GM18517 (cell line): ENCODE measurements at regions not wholly inside any gene's neighbourhood (a gene's known extent, or its start where the extent isn't known, plus 50 kb on each side); places are given as distances from the start of the nearest gene placed in this dataset.
A peak's percentile ranks its signal among the peaks of the same experiment; 100 is the strongest.
"Not testable (repeated sequence)": the region's sequence is repeated elsewhere in the genome, so short reads cannot be mapped to it uniquely, and the experiment has no call there.

Experiments
- ATAC-seq: cut with Tn5 transposase; IDR thresholded peaks from one replicate; pipeline ENCODE4 v1.9.1; 2021; ENCODE audit warnings: mild to moderate bottlenecking, moderate library complexity; ENCODE audit not compliant: unreplicated experiment

DNA sequence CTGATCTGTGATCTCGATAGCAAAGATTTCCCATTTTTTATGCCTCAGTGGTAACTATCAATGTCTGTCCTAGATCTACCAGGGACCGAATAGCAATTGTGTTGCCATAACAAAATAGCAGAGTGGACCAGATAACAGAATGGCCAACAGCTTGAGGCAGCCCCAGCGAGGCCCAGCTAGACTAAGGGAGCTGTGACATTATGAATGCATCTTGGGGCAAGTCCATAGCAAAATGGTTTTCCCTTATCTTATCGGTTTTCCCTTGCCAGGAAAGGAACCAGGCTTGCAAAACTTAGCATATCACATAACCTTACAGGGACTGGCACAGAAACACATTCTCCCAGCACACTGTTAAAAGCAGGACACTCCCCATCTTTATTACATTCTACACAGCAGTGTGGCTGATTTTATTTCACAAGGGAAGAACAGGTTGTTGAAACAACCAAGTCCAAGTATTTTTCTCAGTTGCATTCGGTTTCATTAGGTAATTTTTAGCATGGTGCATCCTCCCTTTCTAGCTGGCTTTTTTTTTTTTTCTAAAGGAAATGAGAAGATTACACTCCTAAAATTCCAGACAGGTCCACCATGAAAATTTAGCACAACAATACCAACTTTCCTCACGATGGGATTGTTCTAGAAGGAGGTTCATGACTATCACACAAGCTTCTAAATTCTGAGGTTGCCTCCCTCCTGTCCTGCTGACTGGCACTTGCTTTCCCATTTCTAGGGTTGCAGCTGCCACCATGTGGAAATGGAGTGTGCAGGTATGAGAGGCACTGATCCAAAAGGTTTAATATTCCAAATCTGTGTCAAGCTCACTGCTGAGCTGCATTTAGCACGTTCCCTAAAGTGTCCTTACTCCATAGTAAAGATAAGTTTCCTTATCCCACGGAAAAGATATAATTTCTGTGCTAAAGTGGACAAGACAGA lies 97.0 kb upstream of the SLC35G4 start:
- no peak for ATAC-seq

DNA sequence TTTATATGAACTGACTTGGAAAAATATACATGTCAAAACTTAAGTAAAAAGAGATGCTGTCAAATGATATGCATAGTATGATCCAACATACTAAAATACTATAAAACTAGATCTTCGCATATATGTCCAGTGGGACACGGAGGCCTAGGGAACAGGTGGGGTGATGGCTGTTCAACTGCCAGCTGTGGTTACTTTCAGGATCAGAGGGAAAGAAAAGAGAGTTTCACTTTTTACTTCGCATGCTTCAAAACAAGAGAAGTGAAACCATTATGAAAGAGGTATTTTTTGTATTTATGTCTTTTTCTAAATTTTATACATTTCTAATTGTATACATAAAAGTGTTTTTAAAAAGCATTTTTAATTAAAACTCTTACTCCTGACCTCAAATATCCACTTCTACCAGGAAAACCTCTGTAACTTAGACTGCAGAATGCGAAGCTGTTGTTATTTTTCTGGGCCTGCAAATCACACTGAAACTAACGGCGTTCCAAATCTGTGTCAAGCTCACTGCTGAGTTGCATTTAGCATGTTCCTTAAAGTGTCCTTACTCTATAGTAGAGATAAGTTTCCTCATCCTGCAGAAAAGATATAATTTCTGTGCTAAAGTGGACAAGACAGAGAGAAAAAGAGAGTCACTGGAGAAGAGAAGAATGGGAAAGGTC lies 97.8 kb upstream of the SLC35G4 start:
- peak; percentile 85 for ATAC-seq

DNA sequence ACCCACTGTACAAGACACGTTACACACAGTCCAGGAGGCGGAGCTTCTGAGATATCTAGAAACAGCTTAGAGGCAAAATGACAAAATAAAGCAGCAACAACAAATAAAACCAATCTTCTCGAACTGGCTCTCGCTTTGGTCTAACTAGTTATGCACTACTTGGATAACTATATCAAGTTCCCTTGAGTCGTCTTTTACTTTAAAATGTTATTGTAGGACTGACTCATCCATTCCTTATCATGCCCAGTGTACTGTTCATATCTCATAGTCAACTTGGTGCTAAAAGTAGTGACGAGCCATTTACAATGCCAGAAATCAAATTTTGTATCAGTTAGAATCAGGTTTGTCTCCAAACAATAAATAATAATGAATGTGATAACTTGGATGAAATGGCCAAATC lies 102.5 kb upstream of the SLC35G4 start:
- no peak for ATAC-seq

DNA sequence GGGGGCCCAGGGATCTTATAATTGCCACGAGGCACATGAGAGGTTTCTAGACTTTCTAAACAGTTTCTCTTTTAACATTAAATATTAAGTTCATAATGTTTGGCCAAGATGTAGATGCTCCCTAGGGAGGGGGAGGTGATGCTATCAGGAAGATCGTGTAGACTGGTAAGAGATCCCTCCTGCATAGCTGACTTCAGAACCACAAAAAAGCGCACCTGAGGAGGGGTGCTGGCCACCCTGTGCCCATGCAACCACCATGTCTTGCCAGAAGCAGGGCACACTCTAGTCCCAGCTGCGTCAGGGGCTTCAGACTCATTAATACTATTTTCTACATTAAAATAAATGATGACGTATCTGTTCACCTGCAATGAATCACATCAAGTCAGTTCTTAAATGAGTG lies 103.4 kb upstream of the SLC35G4 start:
- ATAC-seq, result no peak

DNA sequence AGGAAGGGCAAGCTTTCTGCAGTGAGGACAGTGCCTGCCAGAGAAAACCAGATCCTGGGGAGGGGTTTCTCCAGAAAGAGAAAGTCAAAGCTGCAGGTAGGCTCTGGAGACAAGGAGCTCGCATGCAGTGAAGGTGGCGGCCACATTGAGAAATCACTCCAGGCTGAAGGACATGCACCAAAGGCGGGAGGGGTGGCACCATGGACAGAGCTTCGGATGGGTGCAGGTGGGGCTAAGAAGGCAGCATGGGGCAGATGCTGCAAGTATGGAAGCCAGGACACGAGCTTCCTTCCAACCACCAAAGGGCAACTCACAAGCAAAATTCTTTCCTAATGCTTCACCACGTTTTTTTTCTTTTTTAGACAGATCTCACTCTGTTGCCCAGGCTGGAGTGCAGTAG lies 104.4 kb upstream of the SLC35G4 start:
- ATAC-seq, result no peak

DNA sequence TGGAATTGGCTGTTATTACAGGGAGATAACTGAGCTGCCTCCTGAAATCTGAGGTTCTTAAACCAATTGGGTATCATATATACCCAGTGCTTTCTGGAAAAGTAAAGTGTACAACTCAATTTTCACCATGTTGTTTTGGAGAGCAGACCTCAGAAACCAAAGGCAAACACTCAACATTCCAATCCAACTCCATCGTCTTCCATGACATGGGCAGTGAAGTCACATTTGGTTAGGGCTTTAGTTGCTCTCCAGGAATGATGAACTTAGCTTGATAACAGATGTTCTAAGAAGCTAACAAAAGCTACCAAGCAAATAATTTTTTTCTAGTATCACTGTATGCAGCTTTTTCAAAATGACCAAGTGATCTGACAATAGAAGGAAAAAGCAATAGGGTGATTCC lies 107.0 kb upstream of the SLC35G4 start:
- no peak for ATAC-seq

DNA sequence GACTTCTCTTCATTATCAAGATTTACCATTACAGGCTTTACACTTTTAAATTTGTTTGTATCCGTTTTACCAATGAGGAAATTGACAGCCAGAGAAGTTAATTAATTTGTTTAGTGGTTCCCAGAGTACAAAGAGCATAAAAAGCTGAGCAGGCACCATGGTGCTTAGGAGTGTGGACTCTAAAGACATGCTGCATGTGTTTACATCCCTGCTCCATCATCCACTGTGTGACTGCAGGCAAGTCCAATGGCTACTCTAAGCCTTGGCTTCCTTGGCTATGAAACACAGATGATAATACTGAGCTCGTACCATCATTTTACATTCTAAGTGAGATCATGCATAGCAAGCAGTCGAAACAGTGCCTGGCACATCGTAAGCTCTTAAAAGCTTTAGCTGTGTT lies 108.0 kb upstream of the SLC35G4 start:
- no peak for ATAC-seq

DNA sequence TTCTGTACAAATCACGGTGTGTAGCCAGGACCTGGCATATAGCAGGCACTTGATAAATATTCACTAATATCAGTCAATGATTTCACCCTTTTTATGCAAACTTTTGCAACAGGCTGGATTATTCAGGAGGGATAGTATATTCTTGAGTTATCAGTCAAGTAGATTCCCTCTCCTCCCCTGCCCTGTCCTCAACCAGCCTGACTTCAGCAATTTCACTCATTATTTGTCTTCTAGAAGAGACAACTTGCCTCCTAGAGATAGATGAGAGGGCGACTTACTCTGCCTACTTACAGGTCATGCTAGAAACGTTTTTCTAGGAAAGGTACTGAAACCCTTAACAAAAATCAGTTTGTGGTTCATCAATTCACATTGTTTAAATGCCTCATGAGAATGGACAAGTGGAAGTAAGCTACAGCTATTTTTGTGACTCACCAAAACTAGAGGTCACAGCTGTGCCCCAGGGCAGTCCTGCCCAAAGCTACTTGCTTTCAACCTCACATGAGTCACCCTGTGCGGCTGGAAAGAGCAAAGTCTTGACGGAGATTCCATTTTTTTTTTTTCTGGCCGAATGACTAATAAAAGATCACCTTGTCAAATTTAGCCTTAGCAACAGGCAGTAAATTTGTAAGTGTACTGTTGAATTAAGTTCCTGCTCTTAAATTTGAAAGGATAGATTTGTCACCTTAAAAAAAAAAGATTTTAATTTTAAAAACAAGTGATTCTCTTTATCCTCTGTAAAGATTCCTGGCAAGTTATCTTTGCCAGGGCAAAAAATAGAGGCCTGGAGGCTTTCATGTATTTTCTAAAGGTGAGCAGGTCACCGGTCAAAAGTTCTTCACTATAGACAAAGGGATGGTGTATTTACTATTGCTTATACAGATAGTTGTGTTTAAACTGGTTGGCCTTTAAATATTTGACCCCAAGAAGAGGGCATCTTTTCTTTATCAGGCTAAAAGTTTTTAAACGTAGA lies 109.0 kb upstream of the SLC35G4 start:
- ATAC-seq, result no peak

DNA sequence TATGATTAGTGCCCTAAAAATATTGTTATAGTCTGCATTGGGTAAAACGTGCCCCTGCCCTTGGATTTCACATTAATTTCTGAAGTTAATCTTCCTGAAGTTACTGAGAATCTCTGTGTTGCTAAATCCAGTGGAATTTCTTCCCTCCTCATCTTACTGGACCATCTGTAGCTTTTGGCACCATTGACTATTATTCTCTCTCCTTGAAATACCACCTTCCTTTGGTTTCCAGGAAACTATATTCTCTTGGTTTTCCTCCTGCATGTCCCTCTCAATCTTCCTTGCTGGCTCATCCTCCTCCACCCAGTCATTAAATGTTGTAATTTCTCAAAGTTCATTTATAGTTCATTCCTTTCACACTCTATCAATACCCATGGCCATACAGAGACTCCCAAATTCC lies 110.6 kb upstream of the SLC35G4 start:
- no peak for ATAC-seq

DNA sequence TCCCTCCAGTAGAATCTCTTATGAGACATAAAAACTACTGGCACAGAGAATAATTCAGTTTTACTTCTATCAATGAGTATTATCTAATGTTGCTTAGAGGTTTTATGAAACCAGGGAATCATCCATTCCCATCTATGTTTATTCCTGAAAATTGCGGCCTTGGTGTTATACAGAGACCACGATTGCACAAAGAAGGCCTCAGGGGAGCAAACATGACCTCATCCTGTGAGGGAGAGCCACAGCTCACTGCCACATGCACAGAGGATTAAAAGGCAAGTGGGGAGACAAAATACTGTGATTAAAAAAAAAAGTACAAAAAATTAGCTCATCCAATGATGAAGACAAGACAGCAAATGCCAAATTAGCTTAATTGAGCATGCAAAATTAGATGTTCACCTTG lies 111.8 kb upstream of the SLC35G4 start:
- ATAC-seq, result no peak

DNA sequence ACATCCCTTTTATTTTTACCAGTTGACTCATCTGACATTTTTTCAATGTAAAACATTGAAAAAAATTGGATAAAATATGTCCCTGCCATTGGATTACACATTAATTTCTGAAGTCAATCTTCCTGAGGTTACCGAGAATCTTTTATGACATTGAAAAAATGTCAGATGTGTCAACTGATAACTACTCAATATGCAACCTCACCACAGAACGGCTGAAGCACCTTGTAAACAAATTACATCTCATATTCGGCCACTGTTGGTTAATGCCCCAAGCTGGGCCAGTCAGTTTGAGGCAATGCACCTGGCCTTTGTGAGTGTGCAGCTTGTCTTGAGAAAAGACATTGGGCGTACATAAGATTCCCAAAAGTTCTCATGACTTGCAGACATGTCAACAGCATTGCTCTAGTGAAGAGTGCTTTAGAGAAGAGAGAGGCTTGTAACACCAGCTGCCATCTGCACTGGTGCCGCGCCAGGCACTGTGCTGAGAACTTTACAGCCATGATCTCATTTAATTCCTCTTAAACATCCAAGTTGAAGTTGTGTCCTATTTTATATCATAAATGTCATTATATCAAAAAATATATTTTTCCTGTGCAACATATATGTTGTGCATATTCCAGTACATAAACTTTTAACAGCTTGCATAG lies 112.7 kb upstream of the SLC35G4 start:
- ATAC-seq, result no peak

DNA sequence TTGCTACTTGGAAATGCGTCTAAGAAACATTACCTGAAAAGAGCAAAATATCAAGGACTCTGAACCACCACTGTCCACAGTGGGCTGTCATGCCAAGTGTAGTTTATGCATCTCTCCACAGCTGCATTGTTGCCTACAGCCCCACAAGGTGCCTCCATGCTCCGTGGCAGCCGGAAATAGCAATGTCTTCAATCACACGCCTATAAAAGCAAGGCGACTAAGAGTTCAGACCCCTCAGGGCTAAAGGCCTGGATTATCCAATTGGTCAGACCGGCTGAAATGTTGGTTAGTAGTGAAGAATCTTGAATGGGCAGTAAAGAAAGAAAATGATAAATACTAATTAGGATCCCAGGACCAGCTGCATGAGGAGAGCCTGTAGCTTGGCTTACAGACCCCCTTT lies 114.0 kb upstream of the SLC35G4 start:
- no peak for ATAC-seq

DNA sequence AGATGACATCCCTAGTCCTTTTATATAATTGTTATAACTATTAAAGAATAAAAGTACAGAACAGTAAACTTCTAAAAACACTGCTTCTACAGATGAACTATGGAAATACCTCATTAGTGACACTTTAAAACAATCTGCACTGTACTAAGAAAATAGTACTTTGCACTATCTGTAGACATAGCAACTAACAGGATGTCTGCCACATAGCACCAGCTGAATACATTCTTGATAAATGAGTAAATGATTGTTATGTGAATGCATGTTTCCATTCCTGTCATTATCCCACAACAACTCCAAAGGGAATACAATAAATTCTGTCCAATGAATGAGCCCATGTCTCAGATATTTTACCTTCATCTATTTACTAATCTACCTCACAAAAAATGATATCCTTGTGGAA lies 115.3 kb upstream of the SLC35G4 start:
- no peak for ATAC-seq

DNA sequence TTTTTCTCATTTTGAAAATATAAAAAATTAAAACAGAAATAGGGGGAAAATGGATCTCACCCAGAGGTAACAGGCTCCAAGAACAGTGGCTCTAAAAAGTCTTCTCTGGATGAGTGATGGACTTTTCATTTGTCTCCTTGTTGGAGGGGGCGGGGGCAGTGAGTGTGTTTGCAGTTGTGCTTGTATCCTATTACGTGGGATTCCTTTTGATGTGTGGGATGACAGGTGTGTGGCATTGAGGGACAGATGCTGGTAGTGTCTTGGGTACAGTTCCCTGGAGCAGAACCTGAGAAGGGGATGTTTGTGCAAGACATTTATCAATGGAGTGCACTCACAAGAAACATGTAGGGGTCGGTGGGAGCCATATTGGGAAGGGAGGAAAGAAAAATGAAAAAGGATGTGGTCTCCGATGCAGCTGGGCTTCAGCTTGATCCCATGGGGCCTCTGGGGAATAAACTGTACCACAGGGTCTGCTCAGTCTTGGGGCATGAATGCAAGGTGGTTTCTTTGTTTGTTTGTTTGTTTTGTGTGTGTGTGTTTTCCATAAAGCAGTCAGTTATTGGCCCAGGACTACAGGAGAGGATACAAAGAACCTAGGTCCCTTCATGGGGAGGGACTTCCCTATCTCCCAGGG lies 120.0 kb upstream of the SLC35G4 start:
- no peak for ATAC-seq

DNA sequence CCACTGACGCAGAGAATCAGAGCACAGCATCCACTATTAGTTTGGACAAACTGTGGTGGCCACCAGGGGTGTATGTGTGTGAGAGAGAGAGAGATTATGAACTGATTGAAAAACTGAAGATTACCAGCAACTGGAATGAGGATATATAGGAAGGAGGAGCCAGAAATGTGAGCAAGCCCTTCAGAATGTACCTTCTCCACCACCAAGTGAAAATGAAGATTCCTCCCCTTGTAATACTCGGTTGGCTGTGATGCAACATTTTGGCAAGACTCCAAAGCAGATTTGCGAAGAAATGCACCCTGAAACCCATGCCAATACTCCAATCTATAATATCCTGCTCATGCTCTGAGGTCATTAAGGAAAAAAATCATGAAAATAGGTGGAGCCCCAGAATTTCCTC lies 121.2 kb upstream of the SLC35G4 start:
- ATAC-seq, result no peak

DNA sequence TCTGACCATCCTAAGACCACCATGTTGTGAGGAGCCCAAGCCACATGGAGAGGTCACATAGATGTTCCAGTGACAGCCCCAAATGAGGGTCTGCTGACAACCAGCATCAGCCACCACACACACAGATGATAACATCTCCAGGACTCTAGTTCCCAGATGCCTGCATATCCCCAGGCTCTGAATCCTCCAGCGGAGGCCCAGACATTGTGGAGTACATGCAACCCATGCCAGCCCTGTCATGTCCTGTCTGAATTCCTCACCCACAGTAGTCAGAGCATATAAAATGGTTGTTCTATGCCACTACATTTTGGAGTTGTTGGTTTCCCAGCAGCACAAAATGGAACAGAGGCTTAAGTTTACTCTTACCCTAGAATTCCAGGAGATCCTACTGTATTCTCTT lies 122.0 kb upstream of the SLC35G4 start:
- no peak for ATAC-seq

DNA sequence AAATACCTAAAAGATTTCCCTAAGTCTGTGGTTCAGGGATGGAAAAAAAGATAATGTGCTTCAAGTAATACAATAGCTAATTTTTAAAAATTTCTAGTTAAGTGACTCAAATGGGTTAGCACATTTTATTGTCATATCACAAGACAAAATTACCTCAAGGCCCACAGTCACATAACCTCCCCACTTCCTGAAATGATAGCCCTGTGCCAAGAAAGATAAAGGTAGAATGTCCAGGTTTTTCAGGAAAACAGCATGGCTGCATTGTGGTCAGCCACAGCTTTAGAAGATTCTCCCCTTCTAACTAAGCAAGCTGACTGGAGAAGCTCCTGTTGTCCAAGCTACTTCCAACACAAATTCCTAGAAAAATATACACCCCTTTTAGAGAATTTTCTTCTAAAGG lies 127.1 kb upstream of the SLC35G4 start:
- ATAC-seq, result no peak

DNA sequence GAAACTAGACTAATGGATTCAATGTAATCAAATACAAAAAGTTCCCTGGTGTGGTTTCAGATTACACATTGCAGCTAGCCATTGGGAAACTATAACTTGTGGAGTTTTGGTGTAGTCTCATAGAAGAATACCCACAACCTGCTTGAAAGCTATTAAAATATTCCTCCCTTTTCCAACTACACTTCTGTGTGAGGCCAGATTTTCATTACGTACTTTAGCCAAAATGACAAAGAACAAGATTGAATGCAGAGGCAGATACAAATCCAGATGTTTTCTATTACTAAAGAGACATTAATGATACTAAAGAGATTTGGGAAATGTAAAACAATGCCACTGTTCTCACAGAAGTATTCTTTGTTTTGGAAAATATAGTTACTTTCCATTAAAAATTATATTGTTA lies 128.7 kb upstream of the SLC35G4 start:
- ATAC-seq, result no peak

DNA sequence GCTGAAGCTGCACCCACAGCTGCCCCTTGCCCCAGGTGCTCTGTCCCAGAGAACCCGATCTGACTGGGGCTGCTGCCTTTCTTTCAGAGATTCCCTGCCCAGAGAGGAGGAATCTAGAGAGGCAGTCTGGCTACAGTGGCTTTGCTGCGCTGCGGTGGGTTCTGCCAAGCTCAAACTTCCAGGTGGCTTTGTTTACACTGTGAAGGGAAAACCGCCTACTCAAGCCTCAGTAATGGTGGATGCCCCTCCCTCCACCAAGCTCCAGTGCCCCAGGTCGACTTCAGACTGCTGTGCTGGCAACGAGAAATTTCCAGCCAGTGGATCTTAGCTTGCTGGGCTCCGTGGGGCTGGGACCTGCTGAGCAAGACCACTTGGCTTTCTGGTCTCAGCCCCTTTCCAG lies 130.4 kb upstream of the SLC35G4 start:
- not testable (repeated sequence) for ATAC-seq

DNA sequence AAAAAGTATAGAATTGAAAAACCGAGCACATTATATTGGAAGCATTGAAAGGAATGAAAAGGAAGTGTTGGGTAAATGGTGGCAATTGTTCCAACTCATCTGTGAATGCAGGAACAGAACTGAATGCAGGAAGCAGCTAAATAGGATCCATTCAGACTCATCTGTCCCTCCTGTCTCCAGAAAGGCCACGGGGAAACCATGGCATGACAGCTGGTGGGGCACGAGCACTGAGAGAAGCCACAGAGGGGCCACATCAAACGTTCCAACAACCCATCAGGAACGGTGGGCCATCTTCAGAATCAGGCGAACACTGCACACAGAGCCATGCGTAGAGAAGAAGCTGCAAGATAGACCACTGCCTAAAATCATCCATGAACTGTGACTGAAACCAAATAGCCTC lies 138.5 kb upstream of the SLC35G4 start:
- ATAC-seq, result no peak
